ENCODE measurements at regions not wholly inside any gene's neighbourhood (a gene's known extent, or its start where the extent isn't known, plus 50 kb on each side); places are given as distances from the start of the nearest gene placed in this dataset.

- no peak for DNase-seq
These were observed 147.2 kb downstream of the ETS2 start for GRCh38 chr21:38952890-38953289.

- DNase-seq, result no peak
These were observed 145.5 kb downstream of the ETS2 start for GRCh38 chr21:38951095-38951730.

GRCh38 chr21:38950435-38951094 lies 144.8 kb downstream of the ETS2 start:
- DNase-seq, result no peak

- DNase-seq, result no peak
These were observed 143.3 kb downstream of the ETS2 start for GRCh38 chr21:38949070-38949380.

GRCh38 chr21:38948377-38949069 lies 142.8 kb downstream of the ETS2 start:
- DNase-seq, result no peak

- no peak for DNase-seq
These were observed 140.0 kb downstream of the ETS2 start for GRCh38 chr21:38945545-38946245.

GRCh38 chr21:38944903-38945302 lies 139.2 kb downstream of the ETS2 start:
- DNase-seq, result no peak

GRCh38 chr21:38944402-38944801 lies 138.7 kb downstream of the ETS2 start:
- DNase-seq, result no peak

- peak; percentile 38 for DNase-seq
These were observed 137.1 kb downstream of the ETS2 start for GRCh38 chr21:38942748-38943211.

GRCh38 chr21:38938769-38939168 lies 133.0 kb downstream of the ETS2 start:
- no peak for DNase-seq

GRCh38 chr21:38938343-38938742 lies 132.6 kb downstream of the ETS2 start:
- DNase-seq, result peak; percentile 46

- no peak for DNase-seq
These were observed 132.1 kb downstream of the ETS2 start for GRCh38 chr21:38937844-38938243.

- no peak for DNase-seq
These were observed 131.6 kb downstream of the ETS2 start for GRCh38 chr21:38937286-38937790.

GRCh38 chr21:38936240-38936639 lies 130.5 kb downstream of the ETS2 start:
- DNase-seq, result no peak

- no peak for DNase-seq
These were observed 128.0 kb downstream of the ETS2 start for GRCh38 chr21:38933731-38934130.

- DNase-seq, result no peak
These were observed 125.6 kb downstream of the ETS2 start for GRCh38 chr21:38931291-38931690.

- no peak for DNase-seq
These were observed 125.1 kb downstream of the ETS2 start for GRCh38 chr21:38930853-38931252.

GRCh38 chr21:38930066-38930465 lies 124.3 kb downstream of the ETS2 start:
- DNase-seq, result no peak

- no peak for DNase-seq
These were observed 123.9 kb downstream of the ETS2 start for GRCh38 chr21:38929652-38930051.

- no peak for DNase-seq
These were observed 123.4 kb downstream of the ETS2 start for GRCh38 chr21:38929142-38929541.

GRCh38 chr21:38927776-38928175 lies 122.0 kb downstream of the ETS2 start:
- no peak for DNase-seq

- no peak for DNase-seq
These were observed 120.2 kb downstream of the ETS2 start for GRCh38 chr21:38925923-38926322.

GRCh38 chr21:38925478-38925877 lies 119.7 kb downstream of the ETS2 start:
- no peak for DNase-seq

GRCh38 chr21:38924954-38925353 lies 119.2 kb downstream of the ETS2 start:
- no peak for DNase-seq

Data from DMS79 treated with DMSO at 0.1 percent for 48 hours (cell line).